Panc1 (cell line): ENCODE measurements at regions not wholly inside any gene's neighbourhood (a gene's known extent, or its start where the extent isn't known, plus 50 kb on each side); places are given as distances from the start of the nearest gene placed in this dataset.
"Not testable (repeated sequence)": the region's sequence is repeated elsewhere in the genome, so short reads cannot be mapped to it uniquely, and the experiment has no call there.

Source experiments
- ATAC-seq: fragments of 200-7000 bp; cut with Tn5 transposase; 2 replicates; pipeline ENCODE4 v1.9.1; 2020; ENCODE audit warnings: mild to moderate bottlenecking, moderate library complexity
- BruUV-seq: library from RNA; stranded (reverse); fragments of 400-500 nt; replicated peaks from 2 replicates; lab custom pipeline; 2021; lab: Mats Ljungman, UMichigan
- CTCF ChIA-PET: fragments of 300-600 bp; sonication (Branson Sonifier 250); formaldehyde crosslinking; loops from one replicate; lab custom pipeline; 2022; ENCODE audit warnings: antibody characterized with exemption; lab: Charles Lee
- POLR2A ChIA-PET: fragments of 300-600 bp; sonication (Branson Sonifier 250); formaldehyde crosslinking; loops from one replicate; lab custom pipeline; 2022; ENCODE audit warnings: antibody characterized with exemption; lab: Charles Lee
- DNase-seq: peaks from one replicate; pipeline ENCODE4 v3.0.0-alpha.2; 2010; ENCODE audit warnings: low read depth, low spot score
- H3K27ac ChIP-seq: 2 replicates; pipeline ENCODE4 v1.5.1; 2011; ENCODE audit warnings: mild to moderate bottlenecking, low read length, inconsistent platforms
- H3K27me3 ChIP-seq: fragments of 200-500 bp; sonication (Bioruptor generic); 2 replicates; pipeline ENCODE4 v1.6.0; 2014; ENCODE audit warnings: low read length, inconsistent platforms; ENCODE audit not compliant: control insufficient read depth, insufficient read depth
- H3K36me3 ChIP-seq: fragments of 200-500 bp; sonication (Bioruptor generic); 2 replicates; pipeline ENCODE4 v1.5.1; 2014; ENCODE audit warnings: inconsistent platforms, mild to moderate bottlenecking, low read length, moderate library complexity; ENCODE audit not compliant: control insufficient read depth, insufficient read depth
- H3K4me1 ChIP-seq: 2 replicates; pipeline ENCODE4 v1.5.1; 2011; ENCODE audit warnings: inconsistent platforms, mild to moderate bottlenecking, low read length, moderate library complexity; ENCODE audit not compliant: control insufficient read depth, insufficient read depth
- H3K4me3 ChIP-seq, 2 experiments: 2 replicates each; pipeline ENCODE4 v1.5.1; 2011 to 2012; ENCODE audit warnings: low read depth in 2 of 2, low read length in 2 of 2, mild to moderate bottlenecking in 2 of 2, inconsistent platforms in 1 of 2, moderate library complexity in 1 of 2
- H3K9me3 ChIP-seq: fragments of 200-500 bp; sonication (Bioruptor generic); 2 replicates; pipeline ENCODE4 v1.5.1; 2014; ENCODE audit warnings: low read depth, mild to moderate bottlenecking, inconsistent platforms, low read length, moderate library complexity; ENCODE audit not compliant: control insufficient read depth, insufficient read depth
- CTCF ChIP-seq: fragments of 450-650 bp; IDR thresholded peaks from 2 replicates; pipeline ENCODE4 v1.5.1; 2017; ENCODE audit warnings: mild to moderate bottlenecking
- POLR2AphosphoS5 ChIP-seq: IDR thresholded peaks from 2 replicates; pipeline ENCODE4 v1.6.1; 2012; ENCODE audit warnings: mild to moderate bottlenecking, low read depth, low read length, moderate library complexity
- REST ChIP-seq, 2 experiments: IDR thresholded peaks; 2 replicates each; pipeline ENCODE4 v1.6.1; 2011 to 2012; ENCODE audit warnings: low read depth in 2 of 2, control low read depth in 1 of 2, low read length in 1 of 2, mild to moderate bottlenecking in 1 of 2, moderate library complexity in 1 of 2; ENCODE audit not compliant: insufficient read depth in 1 of 2
- SIN3A ChIP-seq: IDR thresholded peaks from 2 replicates; pipeline ENCODE4 v1.6.1; 2012; ENCODE audit warnings: low read depth, mild to moderate bottlenecking, low read length, moderate library complexity, borderline replicate concordance; ENCODE audit not compliant: insufficient read depth
- TCF7L2 ChIP-seq: IDR thresholded peaks from 2 replicates; pipeline ENCODE4 v1.6.1; 2011; ENCODE audit warnings: mild to moderate bottlenecking, low read depth, low read length, inconsistent platforms
- in situ Hi-C: cut with HindIII; loops from 2 replicates; pipeline ENCODE4 v1.10.0; 2016; ENCODE audit warnings: low sequenced_read_pairs, low pct_unique_long_range_greater_than_20kb
- intact Hi-C: fragments of 100-400 bp; cut with micrococcal nuclease; formaldehyde crosslinking; loops from one replicate; pipeline ENCODE4 v1.10.0; 2022; ENCODE audit not compliant: unreplicated experiment

GRCh38 chr18:75714766-75715165 is 287.3 kb upstream of the SMIM21 start:
- POLR2A ChIA-PET: no interaction called here
- Histone ChIP-seq H3K4me1 (no peaks in the 10 kb centered on the region), H3K9me3 (0 out of 2 replicates have a peak, but pooled peaks cover 4% of the 10 kb centered on the region), H3K4me3 (no peak overlapping the region), H3K27ac (no peak overlapping the region), H3K36me3 (no peaks in the 10 kb centered on the region), H3K27me3 (no peaks in the 10 kb centered on the region)
- ATAC-seq: no peak
- TF ChIP-seq TCF7L2 (no peak), SIN3A (no peak), CTCF (no peak), POLR2AphosphoS5 (no peak), REST (IDR thresholded peaks at IDR 0.05; ENCODE audit: insufficient read depth in 1 of 2, low read depth in 2 of 2, low read length in 1 of 2) (no peak)
- intact Hi-C loops (no loop called here), in situ Hi-C loops (no loop called here)
- CTCF ChIA-PET: no interaction called here
- no TSS peak for BruUV-seq
- no peak for DNase-seq

- DNase-seq, H3K9me3 ChIP-seq, BruUV-seq, CTCF ChIA-PET, in situ Hi-C loops, H3K4me3 ChIP-seq, H3K36me3 ChIP-seq, H3K27ac ChIP-seq, POLR2A ChIA-PET, H3K4me1 ChIP-seq, intact Hi-C loops, ATAC-seq, H3K27me3 ChIP-seq: not testable (repeated sequence)
Observed at GRCh38 chr18:75712124-75712867, 284.8 kb upstream of the SMIM21 start.

- no TSS peak for BruUV-seq
- H3K9me3 ChIP-seq: no peaks in the 10 kb centered on the region
- H3K27ac ChIP-seq: no peak overlapping the region
- CTCF ChIA-PET: no interaction called here
- no peak for TF ChIP-seq REST (IDR thresholded peaks at IDR 0.05; ENCODE audit: insufficient read depth in 1 of 2, low read depth in 2 of 2, low read length in 1 of 2)
- no peak for TF ChIP-seq POLR2AphosphoS5
- TF ChIP-seq CTCF: no peak
- no peak for TF ChIP-seq SIN3A
- TF ChIP-seq TCF7L2: no peak
- no peak overlapping the region for H3K4me3 ChIP-seq
- DNase-seq: no peak
- H3K4me1 ChIP-seq: no peaks in the 10 kb centered on the region
- intact Hi-C loops: no loop called here
- ATAC-seq: no peak
- POLR2A ChIA-PET: no interaction called here
- no peaks in the 10 kb centered on the region for H3K36me3 ChIP-seq
- in situ Hi-C loops: no loop called here
- no peaks in the 10 kb centered on the region for H3K27me3 ChIP-seq
Observed at GRCh38 chr18:75700561-75700960, 273.1 kb upstream of the SMIM21 start.
